Psoas muscle (tissue), 7 donors: ENCODE measurements at regions not wholly inside any gene's neighbourhood (a gene's known extent, or its start where the extent isn't known, plus 50 kb on each side); places are given as distances from the start of the nearest gene placed in this dataset.

Experiments
- ATAC-seq, 4 donors: fragments of 200-7000 bp; cut with Tn5 transposase; one replicate each; pipeline ENCODE4 v1.9.1; 2020; ENCODE audit warnings: moderate library complexity in 3 of 4, mild to moderate bottlenecking in 2 of 4
- DNase-seq, 2 donors: peaks; one replicate each; pipeline ENCODE4 v3.0.0-alpha.2; 2020
- H3K27ac ChIP-seq: fragments of 200-600 bp; one replicate; pipeline ENCODE4 v1.8.0; 2022
- H3K27me3 ChIP-seq, 3 donors: fragments of 200-600 bp in 1 of 3; one replicate each; pipeline versions ENCODE4 v1.6.1 to v1.8.0; 2013 to 2022; ENCODE audit warnings: low read length in 2 of 3, mild to moderate bottlenecking in 2 of 3, moderate library complexity in 1 of 3; ENCODE audit not compliant: insufficient read depth in 3 of 3
- H3K36me3 ChIP-seq, 2 donors: fragments of 200-600 bp in 1 of 2; one replicate each; pipeline versions ENCODE4 v1.6.1 to v1.8.0; 2013 to 2022; ENCODE audit warnings: low read depth in 1 of 2, mild to moderate bottlenecking in 1 of 2, moderate library complexity in 1 of 2; ENCODE audit not compliant: insufficient read depth in 1 of 2
- H3K4me1 ChIP-seq: fragments of 200-600 bp; one replicate; pipeline ENCODE4 v1.8.0; 2022
- H3K4me3 ChIP-seq: fragments of 200-600 bp; one replicate; pipeline ENCODE4 v1.8.0; 2022; ENCODE audit warnings: mild to moderate bottlenecking
- H3K9me3 ChIP-seq: fragments of 200-600 bp; one replicate; pipeline ENCODE4 v1.8.0; 2022
- WGBS, 3 donors: extraction: QIAGEN DNeasy Blood & Tissue Kit; methylation state at CpG; one replicate each; pipeline versions ENCODE4 v1.1.6 to v1.1.7; 2013; 5-methylcytosine and 5-hydroxymethylcytosine counted together
- intact Hi-C, 2 donors: fragments of 100-400 bp; cut with DNase I; formaldehyde crosslinking; loops; one replicate each; pipeline versions ENCODE4 v1.11.0 to v1.14.2; 2022
- TF ChIP-seq, protein P1 (sequence below): fragments of 200-600 bp; IDR thresholded peaks from one replicate; pipeline ENCODE4 v1.8.0; 2022; ENCODE audit warnings: antibody characterized with exemption
- donor health status: healthy with polysubstance abuse.
- donor health status: DM: no; HTN: no; CAD: no; lungs with moderate emphysema.
- donor health status: Bipolar disorder and iron deficiency.
- donor health status: healthy.
- donor health status: DM: yes; HTN: yes; CAD: no.
- donor health status: DM: no; HTN: no; CAD: no.
- donor health status: DM: yes; HTN: yes; CAD: no.

DNA sequence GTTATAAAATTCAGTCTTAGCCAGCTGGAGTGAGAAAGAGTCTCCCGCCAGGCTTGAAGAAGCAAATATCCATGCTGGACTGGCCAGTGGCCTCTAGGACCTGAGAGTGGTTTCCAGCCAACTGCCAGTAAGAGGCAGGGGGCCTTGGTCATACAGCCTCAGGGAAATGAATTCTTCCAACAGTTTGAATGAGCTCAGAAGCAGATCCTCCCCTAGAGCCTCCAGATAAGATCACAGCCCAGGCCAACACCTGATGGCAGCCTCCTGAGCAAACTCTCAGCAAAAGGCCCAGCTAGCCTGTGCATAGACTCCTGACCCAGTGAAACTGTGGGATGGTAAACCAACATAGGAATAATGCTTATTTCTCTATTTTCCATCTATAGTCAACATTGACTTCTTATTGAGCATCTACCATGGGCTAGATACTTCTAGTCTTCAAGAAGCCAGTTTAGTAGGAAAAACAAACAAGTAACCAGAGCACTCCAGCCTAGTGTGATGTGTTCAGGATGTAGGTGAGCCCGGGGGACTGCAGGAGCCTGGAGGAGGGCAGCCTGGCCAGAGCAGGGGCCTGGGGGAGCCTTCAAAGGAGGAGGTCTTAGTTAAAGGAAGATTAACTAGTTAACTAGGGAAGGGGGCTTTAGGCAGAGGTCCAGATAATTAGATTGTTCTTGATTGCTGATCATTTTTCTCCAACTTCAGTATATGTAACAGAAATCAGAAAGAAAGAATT lies 115.4 kb upstream of the ADO start:
- Histone ChIP-seq H3K27ac (no peak overlapping the region), H3K9me3 (no peaks in the 10 kb centered on the region), H3K4me1 (no peaks in the 10 kb centered on the region), H3K36me3 (no peaks in the 10 kb centered on the region), H3K27me3 (no peaks in the 10 kb centered on the region), H3K4me3 (no peak overlapping the region)
- intact Hi-C loops: loop anchor here in 1 of 2 donors (5.0 kb wide), 1 partner anchor 68 kb away; no protein-coding TSS in a partner anchor
- DNase-seq (no peak), ATAC-seq (no peak)
- 78 to 82% (median 82%) methylated on average over 2 of the region's 2 CpGs for whole genome bisulfite sequencing, 3 donors
- TF ChIP-seq, protein P1, sequence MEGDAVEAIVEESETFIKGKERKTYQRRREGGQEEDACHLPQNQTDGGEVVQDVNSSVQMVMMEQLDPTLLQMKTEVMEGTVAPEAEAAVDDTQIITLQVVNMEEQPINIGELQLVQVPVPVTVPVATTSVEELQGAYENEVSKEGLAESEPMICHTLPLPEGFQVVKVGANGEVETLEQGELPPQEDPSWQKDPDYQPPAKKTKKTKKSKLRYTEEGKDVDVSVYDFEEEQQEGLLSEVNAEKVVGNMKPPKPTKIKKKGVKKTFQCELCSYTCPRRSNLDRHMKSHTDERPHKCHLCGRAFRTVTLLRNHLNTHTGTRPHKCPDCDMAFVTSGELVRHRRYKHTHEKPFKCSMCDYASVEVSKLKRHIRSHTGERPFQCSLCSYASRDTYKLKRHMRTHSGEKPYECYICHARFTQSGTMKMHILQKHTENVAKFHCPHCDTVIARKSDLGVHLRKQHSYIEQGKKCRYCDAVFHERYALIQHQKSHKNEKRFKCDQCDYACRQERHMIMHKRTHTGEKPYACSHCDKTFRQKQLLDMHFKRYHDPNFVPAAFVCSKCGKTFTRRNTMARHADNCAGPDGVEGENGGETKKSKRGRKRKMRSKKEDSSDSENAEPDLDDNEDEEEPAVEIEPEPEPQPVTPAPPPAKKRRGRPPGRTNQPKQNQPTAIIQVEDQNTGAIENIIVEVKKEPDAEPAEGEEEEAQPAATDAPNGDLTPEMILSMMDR: no peak

DNA sequence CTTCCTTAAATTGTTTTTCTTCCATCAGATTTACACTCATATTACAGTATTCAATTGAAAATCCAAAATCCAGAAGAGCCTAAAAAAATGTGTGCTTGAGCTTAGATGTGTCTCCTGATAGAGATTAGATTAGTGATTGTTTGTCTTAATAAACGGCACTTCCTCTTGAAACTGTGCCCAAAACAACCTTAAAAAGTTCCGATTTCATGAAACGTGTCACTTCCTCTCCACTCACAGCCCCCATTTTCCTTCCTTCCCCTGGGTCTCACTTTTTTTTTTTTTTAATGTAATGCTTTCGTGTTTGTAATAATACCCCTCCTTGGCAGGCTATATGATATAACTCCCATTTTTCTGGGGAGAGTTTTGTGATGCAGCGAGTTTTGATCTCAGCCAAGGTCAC lies 114.8 kb upstream of the ADO start:
- H3K36me3 ChIP-seq: no peaks in the 10 kb centered on the region
- TF ChIP-seq, protein P1: no peak
- no peak for ATAC-seq
- intact Hi-C loops: loop anchor here in 1 of 2 donors (5.0 kb wide), 1 partner anchor 68 kb away; no protein-coding TSS in a partner anchor
- 53 to 67% (median 62%) methylated on average over 5 of the region's 5 CpGs for WGBS, 3 donors
- no peak overlapping the region for H3K27ac ChIP-seq
- H3K9me3 ChIP-seq: no peaks in the 10 kb centered on the region
- H3K27me3 ChIP-seq: no peaks in the 10 kb centered on the region
- no peak for DNase-seq
- no peaks in the 10 kb centered on the region for H3K4me1 ChIP-seq
- H3K4me3 ChIP-seq: no peak overlapping the region

DNA sequence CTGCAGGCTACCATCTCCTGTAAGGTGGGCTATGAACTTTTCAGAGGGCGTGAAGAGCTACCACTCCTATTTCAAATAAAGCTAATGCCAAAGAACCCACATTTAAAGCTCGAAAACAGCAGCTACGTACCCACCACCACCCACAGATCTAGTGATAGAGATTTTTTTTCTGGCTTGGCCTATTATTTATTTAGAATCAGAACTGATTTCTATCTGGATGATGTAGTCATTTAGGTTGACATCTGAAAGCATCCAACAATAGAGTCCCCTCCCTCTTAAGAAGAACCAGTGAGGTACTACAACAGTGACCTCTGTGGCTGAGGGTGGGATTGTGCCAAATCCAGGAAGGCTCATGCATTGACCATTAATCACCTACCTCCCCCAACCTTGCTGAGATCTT lies 113.8 kb upstream of the ADO start:
- no peaks in the 10 kb centered on the region for H3K9me3 ChIP-seq
- no peaks in the 10 kb centered on the region for H3K36me3 ChIP-seq
- no peak overlapping the region for H3K4me3 ChIP-seq
- WGBS, 3 donors: 93 to 99% (median 94%) methylated on average over 3 of the region's 3 CpGs
- no peak for DNase-seq
- H3K4me1 ChIP-seq: no peaks in the 10 kb centered on the region
- no peaks in the 10 kb centered on the region for H3K27me3 ChIP-seq
- intact Hi-C loops: no loop called here
- H3K27ac ChIP-seq: no peak overlapping the region
- TF ChIP-seq, protein P1: no peak
- ATAC-seq: no peak

DNA sequence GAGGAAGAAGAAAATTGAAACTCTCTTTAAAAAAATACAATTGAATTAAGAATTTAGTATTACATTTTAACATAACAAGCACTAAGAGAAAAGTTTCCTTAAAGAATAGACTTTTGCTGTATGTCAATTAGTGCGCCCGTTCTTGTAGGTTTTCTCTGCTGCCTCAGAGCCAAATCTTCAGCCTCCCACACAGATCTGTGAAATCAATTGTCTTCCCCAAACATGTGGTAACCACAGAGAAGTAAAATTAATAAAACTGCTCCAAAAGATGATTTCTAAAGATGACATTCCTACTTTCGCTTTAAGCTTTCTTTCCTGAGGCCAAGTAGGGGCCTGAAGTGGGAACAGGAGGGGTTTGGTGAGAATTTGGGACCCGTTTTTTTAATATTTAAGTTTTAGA lies 113.2 kb upstream of the ADO start:
- 29 to 34% (median 33%) methylated on average over 4 of the region's 4 CpGs for whole genome bisulfite sequencing, 3 donors
- Histone ChIP-seq H3K4me1 (no peaks in the 10 kb centered on the region), H3K27me3 (no peaks in the 10 kb centered on the region), H3K9me3 (no peaks in the 10 kb centered on the region), H3K27ac (no peak overlapping the region), H3K4me3 (no peak overlapping the region), H3K36me3 (no peaks in the 10 kb centered on the region)
- TF ChIP-seq, protein P1: no peak
- intact Hi-C loops: no loop called here
- DNase-seq (no peak), ATAC-seq (no peak)

DNA sequence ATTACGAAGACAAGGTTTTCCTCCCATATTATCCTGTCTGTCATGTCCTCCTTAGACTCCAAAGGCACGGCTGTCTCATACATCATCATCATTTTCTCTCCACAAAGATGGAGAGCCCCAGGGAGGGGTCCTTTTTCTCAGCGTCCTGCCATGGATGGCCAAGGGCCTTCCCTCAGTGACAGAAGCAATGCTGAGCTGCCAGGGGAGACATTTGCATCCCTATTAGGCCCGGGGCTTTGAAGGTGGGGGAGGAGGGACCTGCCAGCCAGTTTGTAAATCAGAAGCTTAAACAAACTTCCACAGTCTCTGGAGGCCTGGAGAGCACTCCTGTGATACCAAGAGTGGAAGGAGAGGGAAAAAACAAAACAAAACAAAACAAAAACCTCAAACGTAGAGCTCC lies 112.4 kb upstream of the ADO start:
- TF ChIP-seq, protein P1: no peak
- no peaks in the 10 kb centered on the region for H3K4me1 ChIP-seq
- H3K36me3 ChIP-seq: no peaks in the 10 kb centered on the region
- ATAC-seq (no peak), DNase-seq (no peak)
- H3K4me3 ChIP-seq: no peak overlapping the region
- H3K27me3 ChIP-seq: no peaks in the 10 kb centered on the region
- no peak overlapping the region for H3K27ac ChIP-seq
- 45 to 51% (median 48%) methylated on average over 5 of the region's 5 CpGs for WGBS, 3 donors
- intact Hi-C loops: no loop called here
- H3K9me3 ChIP-seq: no peaks in the 10 kb centered on the region
